Neural cell (in vitro differentiated cells): ENCODE measurements at regions not wholly inside any gene's neighbourhood (a gene's known extent, or its start where the extent isn't known, plus 50 kb on each side); places are given as distances from the start of the nearest gene placed in this dataset.

Experiments used
- H2AFZ ChIP-seq: fragments of 200-600, 300-800 bp; sonication (generic), shearing (Covaris generic); 2 replicates; pipeline ENCODE4 v1.6.0; 2014; ENCODE audit warnings: low read depth, mild to moderate bottlenecking, antibody characterized with exemption, low read length, moderate library complexity
- H3F3A ChIP-seq: fragments of 200-600 bp; shearing (Covaris generic); 2 replicates; pipeline ENCODE4 v1.6.1; 2016; ENCODE audit warnings: mild to moderate bottlenecking, moderate library complexity, mixed read lengths, antibody characterized with exemption, low read length; ENCODE audit not compliant: insufficient read depth, poor library complexity, severe bottlenecking
- H3K27ac ChIP-seq: fragments of 200-600, 300-800 bp; sonication (generic), shearing (Covaris generic); 2 replicates; pipeline ENCODE4 v1.5.1; 2014; ENCODE audit warnings: mild to moderate bottlenecking, low read length, moderate library complexity
- H3K27me3 ChIP-seq: fragments of 300-800, 200-600 bp; sonication (generic), shearing (Covaris generic); 2 replicates; pipeline ENCODE4 v1.6.0; 2014; ENCODE audit warnings: mild to moderate bottlenecking, low read depth, low read length, moderate library complexity; ENCODE audit not compliant: insufficient read depth
- H3K36me3 ChIP-seq: fragments of 300-800, 200-600 bp; sonication (generic), shearing (Covaris generic); 2 replicates; pipeline ENCODE4 v1.5.1; 2014; ENCODE audit warnings: mild to moderate bottlenecking, antibody characterized with exemption, low read length, moderate library complexity; ENCODE audit not compliant: insufficient read depth
- H3K4me2 ChIP-seq: fragments of 300-800, 200-600 bp; sonication (generic), shearing (Covaris generic); 2 replicates; pipeline ENCODE4 v1.6.0; 2014; ENCODE audit warnings: mild to moderate bottlenecking, low read length
- H3K4me3 ChIP-seq: fragments of 300-800, 200-600 bp; sonication (generic), shearing (Covaris generic); 2 replicates; pipeline ENCODE4 v1.5.1; 2014; ENCODE audit warnings: mild to moderate bottlenecking, low read length, moderate library complexity
- H3K79me2 ChIP-seq: fragments of 200-600 bp; shearing (Covaris generic); replicated peaks from 2 replicates; pipeline ENCODE4 v1.6.0; 2014; ENCODE audit warnings: mild to moderate bottlenecking, low read length, moderate library complexity; ENCODE audit not compliant: insufficient read depth
- H3K9ac ChIP-seq: fragments of 300-800, 200-600 bp; sonication (generic), shearing (Covaris generic); 2 replicates; pipeline ENCODE4 v1.6.1; 2016; ENCODE audit warnings: mild to moderate bottlenecking, low read length, mixed read lengths
- H3K9me2 ChIP-seq: fragments of 200-600 bp; shearing (Covaris generic); 2 replicates; pipeline ENCODE4 v1.6.1; 2016; ENCODE audit warnings: mild to moderate bottlenecking, low read length, mixed read lengths; ENCODE audit not compliant: insufficient read depth
- H3K9me3 ChIP-seq: fragments of 200-600, 300-800 bp; sonication (generic), shearing (Covaris generic); 2 replicates; pipeline ENCODE4 v1.6.1; 2016; ENCODE audit warnings: mild to moderate bottlenecking, mixed run types, low read length, moderate library complexity, mixed read lengths
- H4K20me1 ChIP-seq: fragments of 200-600 bp; shearing (Covaris generic); 2 replicates; pipeline ENCODE4 v1.6.1; 2016; ENCODE audit warnings: mild to moderate bottlenecking, mixed run types; ENCODE audit not compliant: insufficient read depth
- CTCF ChIP-seq: fragments of 450-650 bp; IDR thresholded peaks from 2 replicates; pipeline ENCODE4 v1.5.1; 2014; ENCODE audit warnings: antibody characterized with exemption, mild to moderate bottlenecking, moderate library complexity; ENCODE audit not compliant: poor library complexity, severe bottlenecking
- EP300 ChIP-seq: fragments of 450-650 bp; conservative IDR thresholded peaks from 2 replicates; pipeline ENCODE4 v1.6.1; 2014; ENCODE audit warnings: antibody characterized with exemption, mild to moderate bottlenecking, moderate library complexity; ENCODE audit not compliant: poor library complexity, severe bottlenecking
- EZH2 ChIP-seq: fragments of 200-600, 300-800 bp; shearing (Covaris generic), sonication (generic); IDR thresholded peaks from 2 replicates; pipeline ENCODE4 v1.6.1; 2014; ENCODE audit warnings: antibody characterized with exemption, low read length, borderline replicate concordance, mild to moderate bottlenecking; ENCODE audit not compliant: insufficient read depth, poor library complexity, severe bottlenecking
- MXI1 ChIP-seq: fragments of 450-650 bp; conservative IDR thresholded peaks from 2 replicates; pipeline ENCODE4 v1.6.1; 2014; ENCODE audit warnings: antibody characterized with exemption, mild to moderate bottlenecking; ENCODE audit not compliant: poor library complexity, severe bottlenecking
- POLR2AphosphoS5 ChIP-seq: IDR thresholded peaks from 2 replicates; pipeline ENCODE4 v1.6.1; 2012
- RAD21 ChIP-seq: fragments of 450-650 bp; conservative IDR thresholded peaks from 2 replicates; pipeline ENCODE4 v1.6.1; 2014; ENCODE audit warnings: antibody characterized with exemption, mild to moderate bottlenecking, moderate library complexity
- REST ChIP-seq: IDR thresholded peaks from 2 replicates; pipeline ENCODE4 v1.6.1; 2012; ENCODE audit warnings: borderline replicate concordance
- SMC3 ChIP-seq: fragments of 450-650 bp; conservative IDR thresholded peaks from 2 replicates; pipeline ENCODE4 v1.6.1; 2014; ENCODE audit warnings: antibody characterized with exemption, mild to moderate bottlenecking, moderate library complexity; ENCODE audit not compliant: poor library complexity
- TAF1 ChIP-seq: IDR thresholded peaks from 2 replicates; pipeline ENCODE4 v1.6.1; 2012; ENCODE audit warnings: low read depth

GRCh38 chr12:85572956-85573355 lies 263.3 kb downstream of the RASSF9 start:
- Histone ChIP-seq H3F3A (no peaks in the 10 kb centered on the region), H3K36me3 (no peaks in the 10 kb centered on the region), H2AFZ (no peak overlapping the region), H3K4me2 (no peak overlapping the region), H3K27me3 (no peaks in the 10 kb centered on the region), H3K27ac (no peak overlapping the region), H4K20me1 (no peaks in the 10 kb centered on the region), H3K4me3 (no peak overlapping the region), H3K79me2 (no peaks in the 10 kb centered on the region), H3K9ac (no peak overlapping the region), H3K9me3 (no peaks in the 10 kb centered on the region), H3K9me2 (no peaks in the 10 kb centered on the region)
- TF ChIP-seq POLR2AphosphoS5: no peak
- TF ChIP-seq SMC3: no peak
- TF ChIP-seq MXI1: no peak
- TF ChIP-seq RAD21: no peak
- no peak for TF ChIP-seq EZH2
- TF ChIP-seq CTCF: no peak
- TF ChIP-seq REST: no peak
- TF ChIP-seq EP300: no peak
- no peak for TF ChIP-seq TAF1

- H2AFZ ChIP-seq: no peak overlapping the region
- H3F3A ChIP-seq: no peaks in the 10 kb centered on the region
- H3K9me3 ChIP-seq: no peaks in the 10 kb centered on the region
- no peak overlapping the region for H3K9ac ChIP-seq
- no peak overlapping the region for H3K27ac ChIP-seq
- H3K4me3 ChIP-seq: no peak overlapping the region
- no peaks in the 10 kb centered on the region for H4K20me1 ChIP-seq
- H3K27me3 ChIP-seq: no peaks in the 10 kb centered on the region
- no peak overlapping the region for H3K4me2 ChIP-seq
- H3K79me2 ChIP-seq: no peaks in the 10 kb centered on the region
- no peaks in the 10 kb centered on the region for H3K9me2 ChIP-seq
- H3K36me3 ChIP-seq: no peaks in the 10 kb centered on the region
- TF ChIP-seq EZH2: no peak
- TF ChIP-seq EP300: no peak
- TF ChIP-seq TAF1: no peak
Observed at GRCh38 chr12:85573635-85574214, 262.5 kb downstream of the RASSF9 start.
